Glomerular endothelial cell (primary cell): ENCODE measurements at regions not wholly inside any gene's neighbourhood (a gene's known extent, or its start where the extent isn't known, plus 50 kb on each side); places are given as distances from the start of the nearest gene placed in this dataset.
"Not testable (repeated sequence)": the region's sequence is repeated elsewhere in the genome, so short reads cannot be mapped to it uniquely, and the experiment has no call there.

Experiments used
- DNase-seq: peaks from one replicate; pipeline ENCODE4 v3.0.0-alpha.2; 2011; ENCODE audit warnings: low read depth, low spot score; ENCODE audit errors: extremely low read depth

- no peak for DNase-seq
These were observed 423.2 kb downstream of the RWDD3 start for GRCh38 chr1:95657248-95657647.

GRCh38 chr1:95659166-95659565 lies 425.2 kb downstream of the RWDD3 start:
- no peak for DNase-seq

GRCh38 chr1:95659588-95659987 lies 425.6 kb downstream of the RWDD3 start:
- no peak for DNase-seq

- DNase-seq = no peak
These were observed 426.7 kb downstream of the RWDD3 start for GRCh38 chr1:95660736-95661135.

- not testable (repeated sequence) for DNase-seq
These were observed 429.5 kb downstream of the RWDD3 start for GRCh38 chr1:95663530-95663929.

GRCh38 chr1:95668165-95668564 lies 434.2 kb downstream of the RWDD3 start:
- DNase-seq = no peak

- not testable (repeated sequence) for DNase-seq
These were observed 435.6 kb downstream of the RWDD3 start for GRCh38 chr1:95669638-95670037.

- no peak for DNase-seq
These were observed 437.1 kb downstream of the RWDD3 start for GRCh38 chr1:95671098-95671497.

- DNase-seq = no peak
These were observed 445.3 kb downstream of the RWDD3 start for GRCh38 chr1:95679262-95679661.

GRCh38 chr1:95685081-95685480 lies 451.1 kb downstream of the RWDD3 start:
- no peak for DNase-seq

GRCh38 chr1:95686217-95686616 lies 452.2 kb downstream of the RWDD3 start:
- DNase-seq = no peak

- no peak for DNase-seq
These were observed 465.3 kb downstream of the RWDD3 start for GRCh38 chr1:95699149-95699953.

GRCh38 chr1:95701450-95702173 lies 467.6 kb downstream of the RWDD3 start:
- DNase-seq = no peak

- DNase-seq = no peak
These were observed 469.0 kb downstream of the RWDD3 start for GRCh38 chr1:95703046-95703445.

- DNase-seq = no peak
These were observed 482.1 kb downstream of the RWDD3 start for GRCh38 chr1:95716097-95716496.

GRCh38 chr1:95716550-95716949 lies 482.5 kb downstream of the RWDD3 start:
- no peak for DNase-seq

GRCh38 chr1:95723346-95723745 lies 489.3 kb downstream of the RWDD3 start:
- DNase-seq = no peak

GRCh38 chr1:95728841-95729240 lies 494.8 kb downstream of the RWDD3 start:
- DNase-seq = no peak

- no peak for DNase-seq
These were observed 497.0 kb downstream of the RWDD3 start for GRCh38 chr1:95730986-95731385.

GRCh38 chr1:95731466-95731865 lies 497.5 kb downstream of the RWDD3 start:
- DNase-seq = no peak

- no peak for DNase-seq
These were observed 499.0 kb downstream of the RWDD3 start for GRCh38 chr1:95733031-95733430.

- no peak for DNase-seq
These were observed 499.7 kb downstream of the RWDD3 start for GRCh38 chr1:95733671-95734070.
